ENCODE measurements at regions not wholly inside any gene's neighbourhood (a gene's known extent, or its start where the extent isn't known, plus 50 kb on each side); places are given as distances from the start of the nearest gene placed in this dataset.

DNA sequence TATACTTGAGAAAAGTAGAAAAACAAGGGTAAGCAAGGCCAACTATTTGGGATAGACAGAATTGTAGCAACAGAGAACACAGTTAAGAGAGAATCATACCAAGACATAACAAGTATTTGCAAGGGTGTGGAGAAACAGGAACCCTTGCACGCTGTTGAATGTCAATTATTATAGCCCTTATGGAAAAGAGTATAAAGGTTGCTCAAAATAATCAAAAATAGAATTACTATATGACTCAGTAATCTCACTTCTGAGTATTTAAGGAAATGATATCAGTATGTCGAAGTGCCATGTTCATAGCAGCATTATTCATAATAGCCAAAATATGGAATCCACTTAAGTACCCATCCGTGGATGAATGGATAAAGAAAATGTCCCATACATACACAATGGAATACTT lies 193.3 kb downstream of the PHLDA1 start:
- Histone ChIP-seq H3K36me3 (ENCODE audit: control insufficient read depth, insufficient read depth, low read length) (no peaks in the 10 kb centered on the region), H3K4me3 (ENCODE audit: low read length) (no peak overlapping the region), H3K27me3 (ENCODE audit: control insufficient read depth, insufficient read depth, low read length) (no peaks in the 10 kb centered on the region), H3K4me1 (ENCODE audit: control insufficient read depth, insufficient read depth, low read length) (no peaks in the 10 kb centered on the region), H3K9me3 (ENCODE audit: control insufficient read depth, insufficient read depth, low read length) (no peaks in the 10 kb centered on the region), H3K27ac (ENCODE audit: low read length) (no peak overlapping the region)
- no peak for DNase-seq (ENCODE audit: low read depth, low spot score)
- WGBS (ENCODE audit: insufficient coverage, insufficient read length) = no CpG with 5 or more reads among the region's 3 CpGs

DNA sequence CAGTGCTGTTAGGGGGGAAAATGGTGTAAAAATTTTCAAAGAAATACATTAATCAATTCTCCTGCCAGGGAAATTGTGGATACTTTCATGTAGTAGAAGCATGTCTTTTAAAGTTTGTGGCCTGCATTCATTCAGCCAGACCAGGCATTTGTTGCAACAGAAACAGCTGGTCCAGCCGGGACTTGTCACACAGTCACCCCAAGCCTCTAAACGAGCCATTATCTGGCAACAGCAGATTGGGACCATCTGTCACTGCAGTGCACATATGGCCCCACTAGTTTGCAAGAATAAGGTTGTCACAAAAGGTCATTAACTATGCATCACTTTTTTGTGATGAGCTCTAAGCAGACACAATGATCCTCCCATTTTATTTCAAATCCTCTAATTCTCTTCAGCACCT lies 193.9 kb downstream of the PHLDA1 start:
- WGBS (ENCODE audit: insufficient coverage, insufficient read length) = no CpG with 5 or more reads among the region's 2 CpGs
- DNase-seq (ENCODE audit: low read depth, low spot score) = no peak
- Histone ChIP-seq H3K4me1 (ENCODE audit: control insufficient read depth, insufficient read depth, low read length) (no peaks in the 10 kb centered on the region), H3K4me3 (ENCODE audit: low read length) (no peak overlapping the region), H3K36me3 (ENCODE audit: control insufficient read depth, insufficient read depth, low read length) (no peaks in the 10 kb centered on the region), H3K27me3 (ENCODE audit: control insufficient read depth, insufficient read depth, low read length) (no peaks in the 10 kb centered on the region), H3K9me3 (ENCODE audit: control insufficient read depth, insufficient read depth, low read length) (no peaks in the 10 kb centered on the region), H3K27ac (ENCODE audit: low read length) (no peak overlapping the region)

DNA sequence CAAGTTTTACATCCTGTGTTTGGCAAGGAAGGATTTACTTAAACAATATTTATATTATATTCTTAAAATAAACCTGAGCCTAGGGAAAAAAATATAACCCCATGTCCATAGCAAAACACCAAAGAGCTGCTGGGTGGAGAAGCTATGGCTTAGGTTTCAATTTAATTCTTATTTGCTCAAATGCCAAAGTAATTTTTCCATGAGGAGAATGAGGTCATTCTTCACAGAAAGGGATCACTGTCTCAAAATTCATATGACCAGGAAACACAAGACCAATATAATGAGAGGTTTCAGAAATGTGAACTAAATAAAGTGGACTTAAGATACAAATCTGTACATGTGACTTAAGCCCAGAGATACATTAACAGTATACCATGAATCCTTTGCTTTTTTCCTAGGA lies 195.0 kb downstream of the PHLDA1 start:
- Histone ChIP-seq H3K27me3 (ENCODE audit: control insufficient read depth, insufficient read depth, low read length) (no peaks in the 10 kb centered on the region), H3K27ac (ENCODE audit: low read length) (no peak overlapping the region), H3K4me1 (ENCODE audit: control insufficient read depth, insufficient read depth, low read length) (no peaks in the 10 kb centered on the region), H3K4me3 (ENCODE audit: low read length) (no peak overlapping the region), H3K36me3 (ENCODE audit: control insufficient read depth, insufficient read depth, low read length) (no peaks in the 10 kb centered on the region), H3K9me3 (ENCODE audit: control insufficient read depth, insufficient read depth, low read length) (no peaks in the 10 kb centered on the region)
- DNase-seq (ENCODE audit: low read depth, low spot score) = no peak

DNA sequence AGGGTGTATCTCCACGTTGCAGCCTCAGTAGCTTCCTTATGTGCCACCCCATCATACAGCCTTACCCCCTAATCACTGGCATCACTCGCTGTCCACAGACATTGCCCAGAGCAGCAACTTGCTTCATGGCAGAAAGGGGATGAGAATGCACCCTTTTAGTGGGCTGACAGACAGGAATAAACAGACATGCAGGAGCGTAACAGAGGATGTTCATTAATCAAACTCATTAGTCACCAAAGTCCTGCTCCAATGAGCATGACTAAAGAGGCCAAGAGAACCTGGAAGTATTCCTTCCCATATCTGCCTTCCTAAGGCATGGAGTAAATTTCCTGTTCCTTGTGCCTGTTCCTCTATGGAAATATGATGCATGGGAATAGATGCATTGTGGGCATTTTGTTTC lies 197.0 kb downstream of the PHLDA1 start:
- Histone ChIP-seq H3K4me1 (ENCODE audit: control insufficient read depth, insufficient read depth, low read length) (no peaks in the 10 kb centered on the region), H3K4me3 (ENCODE audit: low read length) (no peak overlapping the region), H3K36me3 (ENCODE audit: control insufficient read depth, insufficient read depth, low read length) (no peaks in the 10 kb centered on the region), H3K9me3 (ENCODE audit: control insufficient read depth, insufficient read depth, low read length) (no peaks in the 10 kb centered on the region), H3K27ac (ENCODE audit: low read length) (no peak overlapping the region), H3K27me3 (ENCODE audit: control insufficient read depth, insufficient read depth, low read length) (no peaks in the 10 kb centered on the region)
- DNase-seq (ENCODE audit: low read depth, low spot score) = no peak
- WGBS (ENCODE audit: insufficient coverage, insufficient read length) = no CpG with 5 or more reads among the region's 3 CpGs

DNA sequence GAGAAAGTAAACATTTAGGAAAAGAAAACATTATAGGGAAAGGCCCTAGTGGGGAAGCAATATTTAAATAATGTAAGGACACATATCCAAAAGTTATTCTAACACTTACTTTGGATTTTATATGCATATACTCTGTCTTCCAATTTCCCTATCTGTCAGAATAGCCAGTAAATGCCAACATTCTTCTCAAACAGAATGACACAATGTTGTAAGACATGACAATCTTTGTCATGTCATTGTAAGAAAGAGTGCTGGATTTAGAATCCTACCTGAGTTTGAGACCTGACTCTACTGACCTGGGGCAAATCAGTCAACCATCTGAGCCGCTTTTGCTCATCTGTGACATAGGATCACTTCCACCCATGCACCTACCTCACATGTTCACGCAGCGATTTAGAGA lies 198.3 kb downstream of the PHLDA1 start:
- no peak overlapping the region for H3K4me3 ChIP-seq (ENCODE audit: low read length)
- H3K27me3 ChIP-seq (ENCODE audit: control insufficient read depth, insufficient read depth, low read length) = no peaks in the 10 kb centered on the region
- no peaks in the 10 kb centered on the region for H3K9me3 ChIP-seq (ENCODE audit: control insufficient read depth, insufficient read depth, low read length)
- H3K36me3 ChIP-seq (ENCODE audit: control insufficient read depth, insufficient read depth, low read length) = no peaks in the 10 kb centered on the region
- no peaks in the 10 kb centered on the region for H3K4me1 ChIP-seq (ENCODE audit: control insufficient read depth, insufficient read depth, low read length)
- DNase-seq (ENCODE audit: low read depth, low spot score) = no peak
- WGBS (ENCODE audit: insufficient coverage, insufficient read length) = no CpG with 5 or more reads among the region's 3 CpGs
- no peak overlapping the region for H3K27ac ChIP-seq (ENCODE audit: low read length)

DNA sequence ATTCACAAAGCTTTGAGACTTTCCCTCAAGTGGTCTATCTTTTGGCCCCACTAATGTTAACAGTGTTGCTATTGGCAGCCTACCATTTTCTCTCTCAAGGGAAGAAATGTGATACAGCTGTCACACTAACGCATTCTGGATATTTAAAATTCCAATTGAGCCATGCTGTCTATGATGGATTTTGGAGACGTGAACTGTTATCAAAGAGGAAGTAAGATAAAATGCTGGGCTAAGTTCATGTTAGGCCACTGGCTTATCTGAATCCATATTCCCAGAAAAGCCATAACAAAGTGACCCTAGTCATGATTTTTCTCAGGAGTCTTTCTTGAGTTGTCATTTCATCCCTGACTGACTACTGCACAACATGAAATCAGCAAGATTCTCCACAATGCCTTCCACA lies 200.2 kb downstream of the PHLDA1 start:
- no peaks in the 10 kb centered on the region for H3K9me3 ChIP-seq (ENCODE audit: control insufficient read depth, insufficient read depth, low read length)
- H3K4me3 ChIP-seq (ENCODE audit: low read length) = no peak overlapping the region
- H3K4me1 ChIP-seq (ENCODE audit: control insufficient read depth, insufficient read depth, low read length) = no peaks in the 10 kb centered on the region
- no peak for DNase-seq (ENCODE audit: low read depth, low spot score)
- no peak overlapping the region for H3K27ac ChIP-seq (ENCODE audit: low read length)
- H3K27me3 ChIP-seq (ENCODE audit: control insufficient read depth, insufficient read depth, low read length) = no peaks in the 10 kb centered on the region
- WGBS (ENCODE audit: insufficient coverage, insufficient read length) = no CpG with 5 or more reads among the region's 2 CpGs
- H3K36me3 ChIP-seq (ENCODE audit: control insufficient read depth, insufficient read depth, low read length) = no peaks in the 10 kb centered on the region

- no peak for DNase-seq (ENCODE audit: low read depth, low spot score)
- Histone ChIP-seq H3K36me3 (ENCODE audit: control insufficient read depth, insufficient read depth, low read length) (no peaks in the 10 kb centered on the region), H3K4me1 (ENCODE audit: control insufficient read depth, insufficient read depth, low read length) (no peaks in the 10 kb centered on the region), H3K27me3 (ENCODE audit: control insufficient read depth, insufficient read depth, low read length) (no peaks in the 10 kb centered on the region), H3K27ac (ENCODE audit: low read length) (no peak overlapping the region), H3K4me3 (ENCODE audit: low read length) (no peak overlapping the region), H3K9me3 (ENCODE audit: control insufficient read depth, insufficient read depth, low read length) (no peaks in the 10 kb centered on the region)
- no CpG with 5 or more reads among the region's 3 CpGs for WGBS (ENCODE audit: insufficient coverage, insufficient read length)
These were observed 204.5 kb downstream of the PHLDA1 start for GRCh38 chr12:75827061-75827460.

GRCh38 chr12:75825686-75826085 lies 205.9 kb downstream of the PHLDA1 start:
- Histone ChIP-seq H3K36me3 (ENCODE audit: control insufficient read depth, insufficient read depth, low read length) (no peaks in the 10 kb centered on the region), H3K9me3 (ENCODE audit: control insufficient read depth, insufficient read depth, low read length) (no peaks in the 10 kb centered on the region), H3K27ac (ENCODE audit: low read length) (no peak overlapping the region), H3K4me3 (ENCODE audit: low read length) (no peak overlapping the region), H3K27me3 (ENCODE audit: control insufficient read depth, insufficient read depth, low read length) (no peaks in the 10 kb centered on the region), H3K4me1 (ENCODE audit: control insufficient read depth, insufficient read depth, low read length) (no peaks in the 10 kb centered on the region)
- DNase-seq (ENCODE audit: low read depth, low spot score) = no peak
- 100% methylated on average over 1 of the region's 4 CpGs for WGBS (ENCODE audit: insufficient coverage, insufficient read length)

GRCh38 chr12:75823475-75823874 lies 208.1 kb downstream of the PHLDA1 start:
- no peaks in the 10 kb centered on the region for H3K36me3 ChIP-seq (ENCODE audit: control insufficient read depth, insufficient read depth, low read length)
- DNase-seq (ENCODE audit: low read depth, low spot score) = no peak
- WGBS (ENCODE audit: insufficient coverage, insufficient read length) = no CpG with 5 or more reads among the region's 1 CpG
- H3K27ac ChIP-seq (ENCODE audit: low read length) = no peak overlapping the region
- H3K27me3 ChIP-seq (ENCODE audit: control insufficient read depth, insufficient read depth, low read length) = no peaks in the 10 kb centered on the region
- H3K9me3 ChIP-seq (ENCODE audit: control insufficient read depth, insufficient read depth, low read length) = no peaks in the 10 kb centered on the region
- no peaks in the 10 kb centered on the region for H3K4me1 ChIP-seq (ENCODE audit: control insufficient read depth, insufficient read depth, low read length)
- no peak overlapping the region for H3K4me3 ChIP-seq (ENCODE audit: low read length)

DNA sequence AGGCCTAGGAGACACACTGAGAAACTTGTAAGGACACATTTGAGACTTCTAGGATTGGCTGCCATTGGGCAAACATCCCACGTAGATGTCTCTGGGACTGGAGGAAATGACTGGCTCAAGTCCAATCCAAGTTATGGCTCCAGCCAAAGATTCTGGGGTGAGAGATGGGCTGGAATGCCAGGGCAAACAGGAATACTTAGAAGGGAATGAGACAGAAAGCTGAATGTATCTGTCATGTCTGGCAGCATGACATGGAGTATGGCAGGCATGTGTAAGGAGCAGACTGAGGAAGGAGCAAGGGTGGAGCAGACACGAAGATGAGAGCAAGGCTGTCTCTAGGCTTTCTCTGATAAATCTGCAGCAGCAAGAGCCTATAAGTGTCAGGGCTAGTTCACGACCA lies 209.2 kb downstream of the PHLDA1 start:
- WGBS (ENCODE audit: insufficient coverage, insufficient read length) = no CpG with 5 or more reads among the region's 3 CpGs
- Histone ChIP-seq H3K27ac (ENCODE audit: low read length) (no peak overlapping the region), H3K4me3 (ENCODE audit: low read length) (no peak overlapping the region), H3K36me3 (ENCODE audit: control insufficient read depth, insufficient read depth, low read length) (no peaks in the 10 kb centered on the region), H3K27me3 (ENCODE audit: control insufficient read depth, insufficient read depth, low read length) (no peaks in the 10 kb centered on the region), H3K9me3 (ENCODE audit: control insufficient read depth, insufficient read depth, low read length) (no peaks in the 10 kb centered on the region), H3K4me1 (ENCODE audit: control insufficient read depth, insufficient read depth, low read length) (no peaks in the 10 kb centered on the region)
- no peak for DNase-seq (ENCODE audit: low read depth, low spot score)

DNA sequence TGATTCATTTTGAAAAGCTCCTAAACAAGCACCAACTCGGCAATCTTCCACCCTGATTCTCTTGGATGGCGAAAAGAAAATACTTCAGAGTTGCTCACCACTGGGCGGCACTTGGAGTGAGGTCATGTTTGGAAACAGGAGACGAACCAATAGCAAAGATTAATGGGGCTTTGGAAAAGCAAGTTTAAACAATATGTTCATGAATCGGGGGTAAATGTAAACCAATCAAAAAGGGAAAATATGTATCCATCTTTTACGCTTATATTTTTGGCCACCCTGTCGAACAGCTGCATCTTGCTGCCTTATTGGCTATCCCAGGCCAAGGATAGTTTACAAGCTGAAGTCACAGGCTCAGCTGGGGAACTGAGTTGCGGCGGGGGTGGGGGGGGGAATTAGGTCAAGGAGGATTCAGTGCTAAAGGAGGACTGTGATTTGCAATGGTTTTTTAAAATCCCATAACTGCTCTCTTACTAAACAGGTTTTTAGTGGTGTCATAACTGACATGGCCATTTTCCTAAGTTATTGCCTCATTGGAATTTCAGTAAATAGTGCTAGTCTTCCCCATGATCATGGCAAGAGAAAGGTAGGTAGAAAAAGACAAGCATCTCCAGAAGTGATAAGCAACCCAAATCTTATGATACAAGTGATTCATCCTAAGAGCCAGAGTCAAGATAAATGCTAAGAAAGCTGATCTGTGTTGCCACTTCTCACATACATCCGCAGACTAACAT lies 210.6 kb downstream of the PHLDA1 start:
- no peaks in the 10 kb centered on the region for H3K27me3 ChIP-seq (ENCODE audit: control insufficient read depth, insufficient read depth, low read length)
- H3K4me3 ChIP-seq (ENCODE audit: low read length) = no peak overlapping the region
- no peaks in the 10 kb centered on the region for H3K9me3 ChIP-seq (ENCODE audit: control insufficient read depth, insufficient read depth, low read length)
- no peaks in the 10 kb centered on the region for H3K4me1 ChIP-seq (ENCODE audit: control insufficient read depth, insufficient read depth, low read length)
- DNase-seq (ENCODE audit: low read depth, low spot score) = no peak
- no peak overlapping the region for H3K27ac ChIP-seq (ENCODE audit: low read length)
- WGBS (ENCODE audit: insufficient coverage, insufficient read length) = 100% methylated on average over 1 of the region's 10 CpGs
- H3K36me3 ChIP-seq (ENCODE audit: control insufficient read depth, insufficient read depth, low read length) = no peaks in the 10 kb centered on the region
